ENCODE measurements at regions not wholly inside any gene's neighbourhood (a gene's known extent, or its start where the extent isn't known, plus 50 kb on each side); places are given as distances from the start of the nearest gene placed in this dataset.

GRCh38 chr20:55386686-55387085 is 618.6 kb downstream of the CBLN4 start:
- Histone ChIP-seq H3K27ac (no peak overlapping the region), H3K36me3 (no peaks in the 10 kb centered on the region), H3K4me1 (no peaks in the 10 kb centered on the region), H3K4me3 (no peak overlapping the region), H3K27me3 (no peaks in the 10 kb centered on the region), H3K9me3 (no peaks in the 10 kb centered on the region)
- TF ChIP-seq CTCF (IDR thresholded peaks at IDR 0.05): no peak
- no peak for TF ChIP-seq POLR2A (IDR thresholded peaks at IDR 0.05)
- TF ChIP-seq POLR2AphosphoS5 (IDR thresholded peaks at IDR 0.05; ENCODE audit: insufficient read depth in 1 of 2, low read depth in 1 of 2): no peak
- DNase-seq (ENCODE audit: extremely low spot score in 2 of 2): no peak
- intact Hi-C loops (cut with DNase I): no loop called here

GRCh38 chr20:55375920-55376319 is 629.4 kb downstream of the CBLN4 start:
- TF ChIP-seq POLR2A (IDR thresholded peaks at IDR 0.05) (no peak), CTCF (IDR thresholded peaks at IDR 0.05) (no peak), POLR2AphosphoS5 (IDR thresholded peaks at IDR 0.05; ENCODE audit: insufficient read depth in 1 of 2, low read depth in 1 of 2) (no peak)

GRCh38 chr20:55365745-55366144 is 639.6 kb downstream of the CBLN4 start:
- Histone ChIP-seq H3K27me3 (no peaks in the 10 kb centered on the region), H3K36me3 (no peaks in the 10 kb centered on the region), H3K4me1 (no peaks in the 10 kb centered on the region), H3K9me3 (no peaks in the 10 kb centered on the region), H3K27ac (no peak overlapping the region), H3K4me3 (no peak overlapping the region)
- no peak for DNase-seq (ENCODE audit: extremely low spot score in 2 of 2)
- TF ChIP-seq POLR2AphosphoS5 (IDR thresholded peaks at IDR 0.05; ENCODE audit: insufficient read depth in 1 of 2, low read depth in 1 of 2) (no peak), CTCF (IDR thresholded peaks at IDR 0.05) (no peak)
- intact Hi-C loops (cut with DNase I): no loop called here

More at GRCh38 chr20:55375920-55376319, 629.4 kb downstream of the CBLN4 start:
- Histone ChIP-seq H3K36me3 (no peaks in the 10 kb centered on the region), H3K27me3 (no peaks in the 10 kb centered on the region), H3K4me3 (no peak overlapping the region), H3K4me1 (no peaks in the 10 kb centered on the region), H3K9me3 (no peaks in the 10 kb centered on the region), H3K27ac (no peak overlapping the region)
- DNase-seq (ENCODE audit: extremely low spot score in 2 of 2): no peak
- intact Hi-C loops (cut with DNase I): no loop called here

- Histone ChIP-seq H3K27me3 (no peaks in the 10 kb centered on the region), H3K36me3 (no peaks in the 10 kb centered on the region)
- intact Hi-C loops (cut with DNase I): no loop called here
Observed at GRCh38 chr20:55360895-55361294, 644.4 kb downstream of the CBLN4 start.

GRCh38 chr20:55354720-55355119 is 650.6 kb downstream of the CBLN4 start:
- no peaks in the 10 kb centered on the region for H3K27me3 ChIP-seq
- no peak for DNase-seq (ENCODE audit: extremely low spot score in 2 of 2)
- no peak overlapping the region for H3K27ac ChIP-seq
- no peak for TF ChIP-seq POLR2A (IDR thresholded peaks at IDR 0.05)
- no peak for TF ChIP-seq POLR2AphosphoS5 (IDR thresholded peaks at IDR 0.05; ENCODE audit: insufficient read depth in 1 of 2, low read depth in 1 of 2)
- TF ChIP-seq CTCF (IDR thresholded peaks at IDR 0.05): no peak
- no peaks in the 10 kb centered on the region for H3K4me1 ChIP-seq
- intact Hi-C loops (cut with DNase I): no loop called here
- no peaks in the 10 kb centered on the region for H3K36me3 ChIP-seq
- no peaks in the 10 kb centered on the region for H3K9me3 ChIP-seq
- no peak overlapping the region for H3K4me3 ChIP-seq

More at GRCh38 chr20:55360895-55361294, 644.4 kb downstream of the CBLN4 start:
- Histone ChIP-seq H3K4me1 (no peaks in the 10 kb centered on the region), H3K27ac (no peak overlapping the region), H3K9me3 (no peaks in the 10 kb centered on the region), H3K4me3 (no peak overlapping the region)
- no peak for DNase-seq (ENCODE audit: extremely low spot score in 2 of 2)
- TF ChIP-seq CTCF (IDR thresholded peaks at IDR 0.05) (no peak), POLR2AphosphoS5 (IDR thresholded peaks at IDR 0.05; ENCODE audit: insufficient read depth in 1 of 2, low read depth in 1 of 2) (no peak)

Measured in vagina (tissue), 2 donors.